ENCODE measurements at regions not wholly inside any gene's neighbourhood (a gene's known extent, or its start where the extent isn't known, plus 50 kb on each side); places are given as distances from the start of the nearest gene placed in this dataset.
A peak's percentile ranks its signal among the peaks of the same experiment; 100 is the strongest.
"Not testable (repeated sequence)": the region's sequence is repeated elsewhere in the genome, so short reads cannot be mapped to it uniquely, and the experiment has no call there.

GRCh38 chr5:157963761-157964160 is 104.8 kb upstream of the CLINT1 start:
- no peak for DNase-seq (ENCODE audit: extremely low read depth in 1 of 2, low read depth in 1 of 2)

GRCh38 chr5:157963244-157963643 is 104.3 kb upstream of the CLINT1 start:
- DNase-seq (ENCODE audit: extremely low read depth in 1 of 2, low read depth in 1 of 2), result no peak

- DNase-seq (ENCODE audit: extremely low read depth in 1 of 2, low read depth in 1 of 2), result not testable (repeated sequence)
Measured at GRCh38 chr5:157962686-157963085, 103.7 kb upstream of the CLINT1 start.

- no peak for DNase-seq (ENCODE audit: extremely low read depth in 1 of 2, low read depth in 1 of 2)
Measured at GRCh38 chr5:157961896-157962590, 103.1 kb upstream of the CLINT1 start.

DNA sequence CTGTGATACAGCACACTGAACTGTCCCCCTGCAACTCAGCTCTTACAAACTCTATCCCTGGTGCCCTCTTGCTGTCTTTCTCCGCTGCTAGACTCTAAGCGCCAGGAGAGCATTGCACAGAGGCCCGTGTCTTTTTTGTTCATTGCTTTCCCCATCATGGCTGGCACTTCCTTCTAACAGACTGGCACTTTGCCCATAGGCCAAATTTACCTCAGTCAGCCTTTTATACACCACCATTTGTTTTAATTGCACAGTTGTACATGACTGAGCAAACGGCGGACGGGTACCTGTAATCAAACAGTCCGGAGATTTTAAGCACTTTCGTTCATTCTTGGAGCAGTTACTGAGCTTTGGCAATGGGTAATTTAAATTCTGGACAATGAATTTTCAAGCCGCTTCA is 102.2 kb upstream of the CLINT1 start:
- no peak for DNase-seq (ENCODE audit: extremely low read depth in 1 of 2, low read depth in 1 of 2)

DNA sequence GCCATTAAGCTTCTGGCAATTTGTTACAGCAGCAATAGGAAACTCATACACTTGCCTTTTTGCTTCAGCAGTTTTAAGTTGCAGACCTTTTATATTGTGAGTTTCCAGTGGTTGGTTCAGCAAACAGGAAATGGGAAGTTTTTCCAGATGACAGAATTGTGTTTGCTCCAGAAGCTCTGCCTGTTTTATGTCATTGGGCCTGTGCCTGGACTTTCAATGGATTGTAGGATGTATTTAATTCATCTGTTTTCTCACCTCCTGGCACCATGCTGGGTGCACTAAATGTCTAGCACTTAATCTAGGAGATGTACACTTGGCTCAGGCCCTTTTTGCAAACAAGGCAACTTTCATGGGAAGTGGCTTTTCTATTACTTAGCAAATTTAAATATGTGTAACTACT is 100.4 kb upstream of the CLINT1 start:
- DNase-seq (ENCODE audit: extremely low read depth in 1 of 2, low read depth in 1 of 2), result no peak

- DNase-seq (ENCODE audit: extremely low read depth in 1 of 2, low read depth in 1 of 2), result no peak
Measured at GRCh38 chr5:157956271-157956885, 97.4 kb upstream of the CLINT1 start.

- DNase-seq (ENCODE audit: extremely low read depth in 1 of 2, low read depth in 1 of 2), result no peak
Measured at GRCh38 chr5:157955541-157956172, 96.7 kb upstream of the CLINT1 start.

DNA sequence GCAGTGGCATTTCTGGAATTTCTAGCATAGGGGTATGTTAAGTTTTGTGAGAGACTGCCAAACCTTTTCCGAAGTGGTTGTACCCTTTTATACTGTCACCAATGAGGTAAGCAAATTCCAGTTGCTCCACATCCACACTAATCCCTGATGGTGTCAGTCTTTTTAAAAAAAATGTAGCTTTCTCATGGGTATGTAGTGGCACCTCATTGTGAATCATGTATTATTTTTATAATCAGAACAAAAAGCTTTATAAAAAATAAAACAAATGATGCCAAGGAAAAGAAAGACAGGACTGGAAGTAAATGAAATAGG is 93.4 kb upstream of the CLINT1 start:
- DNase-seq (ENCODE audit: extremely low read depth in 1 of 2, low read depth in 1 of 2), result no peak

GRCh38 chr5:157951673-157952373 is 92.9 kb upstream of the CLINT1 start:
- DNase-seq (ENCODE audit: extremely low read depth in 1 of 2, low read depth in 1 of 2), result no peak

DNA sequence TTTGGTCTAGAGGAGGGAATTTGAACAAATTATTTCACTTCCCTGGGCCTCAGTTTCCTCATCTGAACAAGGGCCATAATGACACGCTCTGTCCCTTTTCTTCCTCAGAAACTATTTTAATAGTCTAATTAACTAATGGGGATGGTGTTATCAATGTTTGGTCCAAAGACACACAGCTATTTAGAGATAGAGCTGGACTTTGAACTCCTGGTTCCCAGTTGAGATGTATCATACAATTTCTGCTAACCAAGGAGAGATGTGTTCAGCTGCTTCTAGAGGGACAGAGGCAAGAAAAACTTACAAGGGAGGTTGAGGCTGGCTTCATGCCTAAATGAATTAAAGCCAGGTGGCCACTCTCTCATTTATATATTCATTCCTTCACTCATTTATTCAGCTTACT is 90.6 kb upstream of the CLINT1 start:
- no peak for DNase-seq (ENCODE audit: extremely low read depth in 1 of 2, low read depth in 1 of 2)

- peak; percentile 18 to 61 for DNase-seq (ENCODE audit: extremely low read depth in 1 of 2, low read depth in 1 of 2)
Measured at GRCh38 chr5:157948738-157949410, 89.9 kb upstream of the CLINT1 start.

GRCh38 chr5:157947156-157947555 is 88.2 kb upstream of the CLINT1 start:
- DNase-seq (ENCODE audit: extremely low read depth in 1 of 2, low read depth in 1 of 2), result no peak

- not testable (repeated sequence) for DNase-seq (ENCODE audit: extremely low read depth in 1 of 2, low read depth in 1 of 2)
Measured at GRCh38 chr5:157945822-157946221, 86.9 kb upstream of the CLINT1 start.

DNA sequence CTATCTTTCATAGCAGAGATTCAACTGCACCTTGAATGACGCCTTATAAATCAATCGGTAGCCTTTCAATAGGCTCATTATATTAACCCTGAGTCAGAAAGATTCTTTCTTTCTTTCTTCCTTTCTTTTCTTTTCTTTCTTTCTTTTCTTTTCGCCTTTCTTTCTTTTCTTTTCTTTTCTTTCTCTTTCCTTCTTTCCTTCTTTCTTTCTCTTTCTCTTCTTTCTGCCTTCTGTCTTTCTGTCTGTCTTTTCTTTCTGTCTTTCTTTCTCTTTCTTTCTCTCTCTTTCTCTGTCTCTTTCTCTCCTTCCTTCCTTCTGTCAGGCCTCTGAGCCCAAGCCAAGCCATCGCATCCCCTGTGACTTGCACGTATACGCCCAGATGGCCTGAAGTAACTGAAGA is 86.0 kb upstream of the CLINT1 start:
- DNase-seq (ENCODE audit: extremely low read depth in 1 of 2, low read depth in 1 of 2), result no peak

- no peak for DNase-seq (ENCODE audit: extremely low read depth in 1 of 2, low read depth in 1 of 2)
Measured at GRCh38 chr5:157944077-157944633, 85.2 kb upstream of the CLINT1 start.

GRCh38 chr5:157942595-157942994 is 83.7 kb upstream of the CLINT1 start:
- no peak for DNase-seq (ENCODE audit: extremely low read depth in 1 of 2, low read depth in 1 of 2)

- DNase-seq (ENCODE audit: extremely low read depth in 1 of 2, low read depth in 1 of 2), result no peak
Measured at GRCh38 chr5:157941616-157942015, 82.7 kb upstream of the CLINT1 start.

DNA sequence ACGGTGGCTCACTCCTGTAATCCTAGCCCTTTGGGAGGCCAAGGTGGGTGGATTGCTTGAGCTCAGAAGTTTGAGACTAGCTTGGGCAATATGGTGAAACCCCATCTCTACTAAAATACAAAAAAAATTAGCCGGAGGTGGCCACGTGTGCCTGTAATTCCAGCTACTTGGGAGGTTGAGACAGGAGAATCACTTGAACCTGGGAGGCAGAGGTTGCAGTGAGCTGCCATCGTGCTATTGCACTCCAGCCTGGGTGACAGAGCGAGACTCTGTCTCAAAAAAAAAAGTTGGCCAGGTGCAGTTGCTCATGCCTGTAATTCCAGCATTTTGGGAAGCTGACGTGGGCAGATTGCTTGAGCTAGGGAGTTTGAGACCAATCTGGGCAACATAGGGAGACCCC is 79.2 kb upstream of the CLINT1 start:
- DNase-seq (ENCODE audit: extremely low read depth in 1 of 2, low read depth in 1 of 2), result not testable (repeated sequence)

- DNase-seq (ENCODE audit: extremely low read depth in 1 of 2, low read depth in 1 of 2), result not testable (repeated sequence)
Measured at GRCh38 chr5:157936776-157937501, 78.0 kb upstream of the CLINT1 start.

Data from stimulated activated CD8-positive, alpha-beta memory T cell treated with anti-CD3 and anti-CD28 coated beads, Interleukin-7, amount 100 ng/mL, for 48 hours (primary cell).